ENCODE measurements at regions not wholly inside any gene's neighbourhood (a gene's known extent, or its start where the extent isn't known, plus 50 kb on each side); places are given as distances from the start of the nearest gene placed in this dataset.

- TF ChIP-seq ATF7 (IDR thresholded peaks at IDR 0.05; ENCODE audit: low read depth) (no peak), PAX5 (IDR thresholded peaks at IDR 0.05; ENCODE audit: borderline replicate concordance, low read depth, low read length) (no peak), NR2C1 (IDR thresholded peaks at IDR 0.05) (no peak), HDGF (IDR thresholded peaks at IDR 0.05) (no peak), HDAC6 (IDR thresholded peaks at IDR 0.05; ENCODE audit: unreplicated experiment) (no peak), MTA3 (IDR thresholded peaks at IDR 0.05; ENCODE audit: borderline replicate concordance, low read length) (no peak), IRF3 (IDR thresholded peaks at IDR 0.05) (no peak), SIN3A (IDR thresholded peaks at IDR 0.05; ENCODE audit: low read depth, low read length) (no peak), CREM (IDR thresholded peaks at IDR 0.05; ENCODE audit: low read depth) (no peak), TCF7 (IDR thresholded peaks at IDR 0.05; ENCODE audit: borderline replicate concordance) (no peak), NR2F1 (conservative IDR thresholded peaks at IDR 0.05) (no peak), NFYB (IDR thresholded peaks at IDR 0.05; ENCODE audit: insufficient read depth, low read depth, low read length) (no peak), SKIL (IDR thresholded peaks at IDR 0.05; ENCODE audit: low read depth, poor library complexity, severe bottlenecking) (no peak), POLR2AphosphoS2 (IDR thresholded peaks at IDR 0.05; ENCODE audit: low read depth, low read length) (no peak)
Observed at GRCh38 chrX:22760513-22761057, 239.2 kb upstream of the DDX53 start (continued).
